HCT116 (cell line): ENCODE measurements at regions not wholly inside any gene's neighbourhood (a gene's known extent, or its start where the extent isn't known, plus 50 kb on each side); places are given as distances from the start of the nearest gene placed in this dataset.

ENCODE experiments used
- ATAC-seq: fragments of 200-7000 bp; cut with Tn5 transposase; 2 replicates; pipeline ENCODE4 v1.9.1; 2020; ENCODE audit warnings: mild to moderate bottlenecking, moderate library complexity
- BruUV-seq: library from RNA; stranded (reverse); fragments of 400-500 nt; replicated peaks from 2 replicates; lab custom pipeline; 2021; lab: Mats Ljungman, UMichigan
- CTCF ChIA-PET: fragments of 300-600 bp; sonication (Branson Sonifier 250); formaldehyde crosslinking; loops from one replicate; lab custom pipeline; 2021; ENCODE audit warnings: antibody characterized with exemption; lab: Charles Lee
- POLR2A ChIA-PET: fragments of 300-600, 350-600 bp; sonication (Branson Sonifier 250); formaldehyde crosslinking; loops from one replicate; lab custom pipeline; 2021; ENCODE audit warnings: antibody characterized with exemption; lab: Charles Lee
- RAD21 ChIA-PET, 2 experiments: fragments of 300-600 bp; sonication (Branson Sonifier 250); formaldehyde crosslinking; loops; one replicate each; lab custom pipeline; 2023; ENCODE audit warnings: low total read pairs in 2 of 2; ENCODE audit not compliant: uncharacterized antibody in 2 of 2, unreplicated experiment in 2 of 2, low non-redundant PET in 1 of 2; lab: Charles Lee
- DNase-seq: peaks from one replicate; pipeline ENCODE4 v3.0.0-alpha.2; 2010; ENCODE audit warnings: low read depth, low spot score
- H2AFZ ChIP-seq: fragments of 200-600 bp; shearing (Covaris generic), sonication (generic); 2 replicates; pipeline ENCODE4 v1.6.1; 2017; ENCODE audit warnings: low read depth, mixed run types, mixed read lengths, antibody characterized with exemption, low read length; ENCODE audit not compliant: poor library complexity, severe bottlenecking
- H3K27ac ChIP-seq: 2 replicates; pipeline ENCODE4 v1.5.1; 2012; ENCODE audit warnings: low read depth, low read length
- H3K27me3 ChIP-seq: fragments of 200-600 bp; sonication (generic); 2 replicates; pipeline ENCODE4 v1.6.1; 2016; ENCODE audit warnings: mixed run types, low read length, mixed read lengths; ENCODE audit not compliant: insufficient read depth
- H3K36me3 ChIP-seq, 2 experiments: fragments of 200-500 bp in 1 of 2; fragments of 200-600 bp in 1 of 2; sonication (Bioruptor generic) in 1 of 2; sonication (generic) in 1 of 2; 2 replicates each; pipeline versions ENCODE4 v1.5.1 to v1.6.1; 2014 to 2016; ENCODE audit warnings: low read length in 2 of 2, inconsistent platforms in 1 of 2, mixed read lengths in 1 of 2, mixed run types in 1 of 2; ENCODE audit not compliant: insufficient read depth in 2 of 2, control insufficient read depth in 1 of 2
- H3K4me1 ChIP-seq, 2 experiments: fragments of 200-600 bp in 1 of 2; sonication (generic) in 1 of 2; 2 replicates each; pipeline versions ENCODE4 v1.5.1 to v1.6.1; 2012 to 2017; ENCODE audit warnings: low read length in 2 of 2, inconsistent platforms in 1 of 2, mild to moderate bottlenecking in 1 of 2, mixed read lengths in 1 of 2, mixed run types in 1 of 2, moderate library complexity in 1 of 2; ENCODE audit not compliant: insufficient read depth in 2 of 2, control insufficient read depth in 1 of 2
- H3K4me2 ChIP-seq: fragments of 200-600 bp; sonication (generic); 2 replicates; pipeline ENCODE4 v1.6.1; 2017; ENCODE audit warnings: mixed run types, low read length, mixed read lengths
- H3K4me3 ChIP-seq, 2 experiments: fragments of 200-600 bp in 1 of 2; sonication (generic) in 1 of 2; replicated peaks in 1 of 2; 2 replicates each; pipeline ENCODE4 v1.5.1; 2011 to 2016; ENCODE audit warnings: low read length in 2 of 2, control low read depth in 1 of 2, low read depth in 1 of 2, mild to moderate bottlenecking in 1 of 2, mixed read lengths in 1 of 2, mixed run types in 1 of 2
- H3K79me2 ChIP-seq: fragments of 200-600 bp; sonication (generic); 2 replicates; pipeline ENCODE4 v1.6.1; 2017; ENCODE audit warnings: mild to moderate bottlenecking, mixed run types, low read length, moderate library complexity, mixed read lengths; ENCODE audit not compliant: insufficient read depth
- H3K9ac ChIP-seq: fragments of 200-600 bp; sonication (generic); 2 replicates; pipeline ENCODE4 v1.6.1; 2016; ENCODE audit warnings: low read length, mixed read lengths
- H3K9me2 ChIP-seq: fragments of 200-600 bp; sonication (generic), shearing (Covaris generic); 2 replicates; pipeline ENCODE4 v1.6.1; 2017; ENCODE audit warnings: mixed run types, mild to moderate bottlenecking, moderate library complexity; ENCODE audit not compliant: insufficient read depth
- H3K9me3 ChIP-seq, 2 experiments: fragments of 200-500 bp in 1 of 2; fragments of 200-600 bp in 1 of 2; sonication (Bioruptor generic) in 1 of 2; sonication (generic) in 1 of 2; 2 replicates each; pipeline ENCODE4 v1.6.1; 2014 to 2017; ENCODE audit warnings: low read length in 2 of 2, mixed read lengths in 2 of 2, inconsistent platforms in 1 of 2, low read depth in 1 of 2, mild to moderate bottlenecking in 1 of 2, mixed run types in 1 of 2, moderate library complexity in 1 of 2; ENCODE audit not compliant: control insufficient read depth in 1 of 2, insufficient read depth in 1 of 2
- H4K20me1 ChIP-seq: fragments of 200-600 bp; sonication (generic), shearing (Covaris generic); 2 replicates; pipeline ENCODE4 v1.6.1; 2017; ENCODE audit warnings: mixed run types, mild to moderate bottlenecking, moderate library complexity; ENCODE audit not compliant: insufficient read depth
- EGR1 ChIP-seq: IDR thresholded peaks from 2 replicates; pipeline ENCODE4 v1.6.1; 2012; ENCODE audit warnings: low read depth
- FOSL1 ChIP-seq: IDR thresholded peaks from 2 replicates; pipeline ENCODE4 v1.6.1; 2012; ENCODE audit warnings: low read depth
- MAX ChIP-seq: IDR thresholded peaks from 2 replicates; pipeline ENCODE4 v1.6.1; 2012
- POLR2A ChIP-seq: IDR thresholded peaks from 2 replicates; pipeline ENCODE4 v1.7.0; 2011; ENCODE audit warnings: borderline replicate concordance; ENCODE audit not compliant: insufficient read depth, insufficient read length; ENCODE audit errors: extremely low read depth
- REST ChIP-seq: IDR thresholded peaks from 2 replicates; pipeline ENCODE4 v1.6.1; 2012; ENCODE audit warnings: low read depth
- SIN3A ChIP-seq: IDR thresholded peaks from 2 replicates; pipeline ENCODE4 v1.6.1; 2012; ENCODE audit warnings: low read depth
- SP1 ChIP-seq: IDR thresholded peaks from 2 replicates; pipeline ENCODE4 v1.6.1; 2012; ENCODE audit warnings: low read depth
- TCF7L2 ChIP-seq: IDR thresholded peaks from 2 replicates; pipeline ENCODE4 v1.7.0; 2011; ENCODE audit warnings: borderline replicate concordance, inconsistent platforms; ENCODE audit not compliant: insufficient read depth, insufficient read length; ENCODE audit errors: extremely low read depth
- intact Hi-C: fragments of 100-400 bp; cut with micrococcal nuclease; formaldehyde crosslinking; loops from 2 replicates; pipeline ENCODE4 v1.10.0; 2022
- TF ChIP-seq, protein P1 (sequence below): IDR thresholded peaks from 2 replicates; pipeline ENCODE4 v1.6.1; 2011; ENCODE audit warnings: mild to moderate bottlenecking, low read length, moderate library complexity; ENCODE audit not compliant: insufficient replicate concordance; ENCODE audit errors: extremely low read depth

GRCh38 chr10:61335359-61335758 lies 117.8 kb downstream of the TMEM26 start:
- H3K27ac ChIP-seq = no peak overlapping the region
- H3K27me3 ChIP-seq = no peaks in the 10 kb centered on the region
- no peaks in the 10 kb centered on the region for H3K36me3 ChIP-seq
- ChIA-PET POLR2A (no interaction called here), RAD21 (no interaction called here), CTCF (no interaction called here)
- H3K4me2 ChIP-seq = no peak overlapping the region
- no peaks in the 10 kb centered on the region for H3K9me2 ChIP-seq
- DNase-seq = no peak
- no peaks in the 10 kb centered on the region for H4K20me1 ChIP-seq
- H3K4me3 ChIP-seq = no peak overlapping the region
- no peaks in the 10 kb centered on the region for H3K9me3 ChIP-seq
- ATAC-seq = no peak
- no TSS peak for BruUV-seq
- H2AFZ ChIP-seq = no peak overlapping the region
- TF ChIP-seq EGR1 (no peak), TCF7L2 (no peak), SP1 (no peak), REST (no peak), POLR2A (no peak)
- intact Hi-C loops = no loop called here
- H3K4me1 ChIP-seq = no peaks in the 10 kb centered on the region
- no peak overlapping the region for H3K9ac ChIP-seq
- no peaks in the 10 kb centered on the region for H3K79me2 ChIP-seq

DNA sequence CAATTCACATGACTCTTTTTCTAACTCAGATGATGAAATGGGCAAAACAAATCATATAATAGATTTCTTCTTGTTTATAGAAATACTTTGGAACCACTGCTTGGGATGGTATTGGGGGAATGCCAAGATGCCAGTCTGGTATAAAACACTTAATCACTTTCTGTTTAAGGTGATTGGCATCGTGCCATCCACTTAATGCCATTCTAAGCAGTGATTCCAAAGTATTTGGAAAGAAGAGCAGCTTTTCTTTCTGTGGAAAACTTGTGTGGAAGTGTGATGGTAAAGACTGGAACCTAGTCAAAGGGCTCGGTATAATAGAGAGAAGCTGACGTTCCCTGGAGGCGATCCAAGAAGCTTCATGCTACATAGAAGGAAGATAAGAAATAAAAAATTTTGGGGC lies 120.6 kb downstream of the TMEM26 start:
- Histone ChIP-seq H2AFZ (no peak overlapping the region), H4K20me1 (no peaks in the 10 kb centered on the region), H3K27me3 (no peaks in the 10 kb centered on the region), H3K36me3 (no peaks in the 10 kb centered on the region), H3K79me2 (no peaks in the 10 kb centered on the region), H3K9me2 (0 out of 2 replicates have a peak, but pooled peaks cover 3% of the 10 kb centered on the region), H3K9me3 (no peaks in the 10 kb centered on the region), H3K27ac (no peak overlapping the region), H3K9ac (no peak overlapping the region), H3K4me3 (no peak overlapping the region), H3K4me2 (no peak overlapping the region), H3K4me1 (no peaks in the 10 kb centered on the region)
- no TSS peak for BruUV-seq
- intact Hi-C loops = no loop called here
- no peak for TF ChIP-seq SIN3A
- TF ChIP-seq REST = no peak
- TF ChIP-seq MAX = no peak
- TF ChIP-seq, protein P1, sequence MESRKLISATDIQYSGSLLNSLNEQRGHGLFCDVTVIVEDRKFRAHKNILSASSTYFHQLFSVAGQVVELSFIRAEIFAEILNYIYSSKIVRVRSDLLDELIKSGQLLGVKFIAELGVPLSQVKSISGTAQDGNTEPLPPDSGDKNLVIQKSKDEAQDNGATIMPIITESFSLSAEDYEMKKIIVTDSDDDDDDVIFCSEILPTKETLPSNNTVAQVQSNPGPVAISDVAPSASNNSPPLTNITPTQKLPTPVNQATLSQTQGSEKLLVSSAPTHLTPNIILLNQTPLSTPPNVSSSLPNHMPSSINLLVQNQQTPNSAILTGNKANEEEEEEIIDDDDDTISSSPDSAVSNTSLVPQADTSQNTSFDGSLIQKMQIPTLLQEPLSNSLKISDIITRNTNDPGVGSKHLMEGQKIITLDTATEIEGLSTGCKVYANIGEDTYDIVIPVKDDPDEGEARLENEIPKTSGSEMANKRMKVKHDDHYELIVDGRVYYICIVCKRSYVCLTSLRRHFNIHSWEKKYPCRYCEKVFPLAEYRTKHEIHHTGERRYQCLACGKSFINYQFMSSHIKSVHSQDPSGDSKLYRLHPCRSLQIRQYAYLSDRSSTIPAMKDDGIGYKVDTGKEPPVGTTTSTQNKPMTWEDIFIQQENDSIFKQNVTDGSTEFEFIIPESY = no peak
- TF ChIP-seq FOSL1 = no peak
- POLR2A ChIA-PET = no interaction called here
- DNase-seq (no peak), ATAC-seq (no peak)
- CTCF ChIA-PET = no interaction called here
- RAD21 ChIA-PET = no interaction called here
